Testis (tissue), 2 donors: ENCODE measurements at regions not wholly inside any gene's neighbourhood (a gene's known extent, or its start where the extent isn't known, plus 50 kb on each side); places are given as distances from the start of the nearest gene placed in this dataset.

Source experiments
- DNase-seq: peaks from one replicate; pipeline ENCODE4 v3.0.0-alpha.2; 2019
- H3K27ac ChIP-seq, 2 donors: fragments of 200-600 bp; sonication (generic); one replicate each; pipeline ENCODE4 v1.5.1; 2019
- H3K27me3 ChIP-seq: fragments of 200-600 bp; sonication (generic); one replicate; pipeline ENCODE4 v1.5.1; 2019
- H3K36me3 ChIP-seq: fragments of 200-600 bp; sonication (generic); one replicate; pipeline ENCODE4 v1.5.1; 2017; ENCODE audit warnings: low read depth; ENCODE audit errors: missing control alignments
- H3K4me1 ChIP-seq: fragments of 200-600 bp; sonication (generic); one replicate; pipeline ENCODE4 v1.5.1; 2019
- H3K4me3 ChIP-seq, 2 donors: fragments of 200-600 bp; sonication (generic); one replicate each; pipeline ENCODE4 v1.5.1; 2017 to 2019
- H3K9me3 ChIP-seq: fragments of 200-600 bp; sonication (generic); one replicate; pipeline ENCODE4 v1.5.1; 2017
- CTCF ChIP-seq, 3 experiments: fragments of 450-650 bp in 2 of 3; fragments of 200-600 bp in 1 of 3; sonication (generic) in 1 of 3; IDR thresholded peaks; one replicate each; pipeline ENCODE4 v1.5.1; 2016 to 2019; ENCODE audit warnings: antibody characterized with exemption in 3 of 3, mild to moderate bottlenecking in 2 of 3, moderate library complexity in 1 of 3
- POLR2A ChIP-seq: fragments of 450-650 bp; IDR thresholded peaks from one replicate; pipeline ENCODE4 v1.6.1; 2017; ENCODE audit warnings: antibody characterized with exemption, mild to moderate bottlenecking, moderate library complexity
- WGBS, 2 donors: methylation state at CpG; one replicate each; pipeline ENCODE4 v1.1.5; 2018; 5-methylcytosine and 5-hydroxymethylcytosine counted together
- intact Hi-C: fragments of 100-400 bp; cut with DNase I; formaldehyde crosslinking; loops from one replicate; pipeline ENCODE4 v1.15.1; 2023; ENCODE audit warnings: low total_unique reads

- DNase-seq, result peak; percentile 80
- Histone ChIP-seq H3K36me3 (no peaks in the 10 kb centered on the region), H3K27me3 (no peaks in the 10 kb centered on the region), H3K4me3 (no peak overlapping the region), H3K27ac (no peak overlapping the region), H3K4me1 (no peaks in the 10 kb centered on the region), H3K9me3 (no peaks in the 10 kb centered on the region)
- peak; percentile 74 to 94 (median 84) for TF ChIP-seq CTCF (IDR thresholded peaks at IDR 0.05)
- no peak for TF ChIP-seq POLR2A
- intact Hi-C loops, result no loop called here
- 2 to 32% methylated on average over 9 of the region's 9 CpGs for WGBS, 2 donors
Observed at GRCh38 chr15:66862940-66863335, 160.9 kb downstream of the SMAD6 start.

GRCh38 chr15:66863390-66864085 is 161.5 kb downstream of the SMAD6 start:
- DNase-seq, result peak; percentile 6
- no peaks in the 10 kb centered on the region for H3K4me1 ChIP-seq
- WGBS, 2 donors, result 86 to 90% methylated on average over 2 of the region's 2 CpGs
- H3K9me3 ChIP-seq, result no peaks in the 10 kb centered on the region
- H3K4me3 ChIP-seq, result no peak overlapping the region
- TF ChIP-seq POLR2A (no peak), CTCF (IDR thresholded peaks at IDR 0.05) (no peak)
- H3K27ac ChIP-seq, result no peak overlapping the region
- no peaks in the 10 kb centered on the region for H3K36me3 ChIP-seq
- no peaks in the 10 kb centered on the region for H3K27me3 ChIP-seq
- intact Hi-C loops, result no loop called here

GRCh38 chr15:66864086-66864830 is 162.2 kb downstream of the SMAD6 start:
- Histone ChIP-seq H3K27ac (no peak overlapping the region), H3K36me3 (no peaks in the 10 kb centered on the region), H3K9me3 (no peaks in the 10 kb centered on the region), H3K4me3 (no peak overlapping the region), H3K27me3 (no peaks in the 10 kb centered on the region), H3K4me1 (no peaks in the 10 kb centered on the region)
- TF ChIP-seq POLR2A (no peak), CTCF (IDR thresholded peaks at IDR 0.05) (no peak)
- peak; percentile 9 for DNase-seq
- 92 to 93% methylated on average over 8 to 9 of the region's 9 CpGs for WGBS, 2 donors
- intact Hi-C loops, result no loop called here

GRCh38 chr15:66864871-66865281 is 162.8 kb downstream of the SMAD6 start:
- no peaks in the 10 kb centered on the region for H3K36me3 ChIP-seq
- H3K4me1 ChIP-seq, result no peaks in the 10 kb centered on the region
- H3K27me3 ChIP-seq, result no peaks in the 10 kb centered on the region
- peak; percentile 9 for DNase-seq
- intact Hi-C loops, result no loop called here
- H3K4me3 ChIP-seq, result no peak overlapping the region
- no peak overlapping the region for H3K27ac ChIP-seq
- 90 to 100% methylated on average over 1 to 4 of the region's 4 CpGs for WGBS, 2 donors
- no peaks in the 10 kb centered on the region for H3K9me3 ChIP-seq
- no peak for TF ChIP-seq POLR2A
- TF ChIP-seq CTCF (IDR thresholded peaks at IDR 0.05), result no peak
